ENCODE measurements at regions not wholly inside any gene's neighbourhood (a gene's known extent, or its start where the extent isn't known, plus 50 kb on each side); places are given as distances from the start of the nearest gene placed in this dataset.

GRCh38 chr10:108690530-108690929, 1232.8 kb downstream of the XPNPEP1 start:
- no peak for DNase-seq (ENCODE audit: low read depth)

- DNase-seq (ENCODE audit: low read depth) = no peak
These were observed 1233.4 kb downstream of the XPNPEP1 start for GRCh38 chr10:108689891-108690290.

GRCh38 chr10:108688314-108688713, 1235.0 kb downstream of the XPNPEP1 start:
- DNase-seq (ENCODE audit: low read depth) = no peak

- DNase-seq (ENCODE audit: low read depth) = no peak
These were observed 1237.3 kb downstream of the XPNPEP1 start for GRCh38 chr10:108685863-108686531.

GRCh38 chr10:108684431-108684830, 1238.9 kb downstream of the XPNPEP1 start:
- DNase-seq (ENCODE audit: low read depth) = no peak

GRCh38 chr10:108673741-108674140, 1249.6 kb downstream of the XPNPEP1 start:
- no peak for DNase-seq (ENCODE audit: low read depth)

GRCh38 chr10:108663587-108663986, 1259.7 kb downstream of the XPNPEP1 start:
- no peak for DNase-seq (ENCODE audit: low read depth)

- no peak for DNase-seq (ENCODE audit: low read depth)
These were observed 1260.3 kb downstream of the XPNPEP1 start for GRCh38 chr10:108662975-108663374.

- no peak for DNase-seq (ENCODE audit: low read depth)
These were observed 1268.3 kb downstream of the XPNPEP1 start for GRCh38 chr10:108655057-108655456.

- DNase-seq (ENCODE audit: low read depth) = no peak
These were observed 1269.8 kb downstream of the XPNPEP1 start for GRCh38 chr10:108653531-108653930.

GRCh38 chr10:108639010-108639409, 1284.3 kb downstream of the XPNPEP1 start:
- DNase-seq (ENCODE audit: low read depth) = no peak

GRCh38 chr10:108638225-108638624, 1285.1 kb downstream of the XPNPEP1 start:
- no peak for DNase-seq (ENCODE audit: low read depth)

- no peak for DNase-seq (ENCODE audit: low read depth)
These were observed 1290.3 kb downstream of the XPNPEP1 start for GRCh38 chr10:108633046-108633445.

GRCh38 chr10:108632144-108632543, 1291.2 kb downstream of the XPNPEP1 start:
- DNase-seq (ENCODE audit: low read depth) = no peak

- no peak for DNase-seq (ENCODE audit: low read depth)
These were observed 1292.0 kb downstream of the XPNPEP1 start for GRCh38 chr10:108631332-108631731.

- no peak for DNase-seq (ENCODE audit: low read depth)
These were observed 1293.5 kb downstream of the XPNPEP1 start for GRCh38 chr10:108629834-108630233.

GRCh38 chr10:108624052-108624451, 1299.3 kb downstream of the XPNPEP1 start:
- DNase-seq (ENCODE audit: low read depth) = no peak

GRCh38 chr10:108620821-108621534, 1302.3 kb downstream of the XPNPEP1 start:
- no peak for DNase-seq (ENCODE audit: low read depth)

GRCh38 chr10:108616559-108617285, 1306.6 kb downstream of the XPNPEP1 start:
- DNase-seq (ENCODE audit: low read depth) = no peak

GRCh38 chr10:108615576-108616320, 1307.6 kb downstream of the XPNPEP1 start:
- DNase-seq (ENCODE audit: low read depth) = no peak

GRCh38 chr10:108612485-108612884, 1310.8 kb downstream of the XPNPEP1 start:
- no peak for DNase-seq (ENCODE audit: low read depth)

GRCh38 chr10:108608860-108609259, 1314.5 kb downstream of the XPNPEP1 start:
- DNase-seq (ENCODE audit: low read depth) = no peak
